ENCODE measurements at regions not wholly inside any gene's neighbourhood (a gene's known extent, or its start where the extent isn't known, plus 50 kb on each side); places are given as distances from the start of the nearest gene placed in this dataset.

- no peak overlapping the region for H2BK120ac ChIP-seq (replicated peaks; ENCODE audit: low read depth, low read length)
- H3K14ac ChIP-seq (ENCODE audit: insufficient read length): no peak overlapping the region
- no peak overlapping the region for H2BK20ac ChIP-seq (ENCODE audit: low read length)
- H3K27ac ChIP-seq (ENCODE audit: low read depth, low read length): no peak overlapping the region
- H3K18ac ChIP-seq (ENCODE audit: extremely low read depth, low read length): no peak overlapping the region
- no peak overlapping the region for H4K91ac ChIP-seq (replicated peaks; ENCODE audit: insufficient read length, low read length)
- no peak overlapping the region for H3K4ac ChIP-seq (replicated peaks; ENCODE audit: insufficient read length, low read depth, low read length)
- H3K4me2 ChIP-seq (ENCODE audit: insufficient read depth in 1 of 2, low read depth in 2 of 2, low read length in 2 of 2): no peak overlapping the region
- peaks cover 15 to 26% of the 10 kb centered on the region in 2 experiments for H3K9me3 ChIP-seq (ENCODE audit: insufficient read depth in 2 of 2, low read depth in 1 of 2, low read length in 1 of 2)
- H2BK15ac ChIP-seq (ENCODE audit: low read length): no peak overlapping the region
- H2AFZ ChIP-seq (ENCODE audit: low read length): no peak overlapping the region
- FAIRE-seq: no peak
- no peak overlapping the region for H4K5ac ChIP-seq (ENCODE audit: insufficient read length, low read depth, low read length)
- no peak overlapping the region for H3K9ac ChIP-seq (replicated peaks in 1 of 4; ENCODE audit: extremely low read depth in 1 of 4, low read depth in 3 of 4, low read length in 3 of 4)
- no peak overlapping the region for H3K4me3 ChIP-seq (ENCODE audit: extremely low read depth in 1 of 4, insufficient read depth in 2 of 4, low read depth in 3 of 4, low read length in 4 of 4)
- H3K23me2 ChIP-seq (ENCODE audit: low read depth, low read length): no peaks in the 10 kb centered on the region
- POLR2A ChIA-PET (ENCODE audit: partially characterized antibody): no interaction called here
- H4K8ac ChIP-seq (ENCODE audit: extremely low read depth, insufficient read depth, low read length): no peak overlapping the region
- H3K36me3 ChIP-seq (ENCODE audit: control insufficient read depth in 2 of 4, insufficient read depth in 4 of 4, low read length in 3 of 4): peaks cover 0 to 3% (median 0%) of the 10 kb centered on the region in 4 experiments; a peak in 1 of 8 replicates
- no peak overlapping the region for H2AK5ac ChIP-seq (ENCODE audit: low read depth, low read length)
- no peak for TF ChIP-seq RXRA (IDR thresholded peaks at IDR 0.05; ENCODE audit: insufficient read depth, low read depth, low read length)
- H4K20me1 ChIP-seq (replicated peaks in 1 of 2; ENCODE audit: control insufficient read depth in 1 of 2, insufficient read depth in 2 of 2, low read length in 2 of 2): no peaks in the 10 kb centered on the region
- no peak for DNase-seq (ENCODE audit: low read depth in 1 of 2, low spot score in 2 of 2)
- WGBS, 2 experiments (ENCODE audit: extremely low coverage in 1 of 2, insufficient coverage in 1 of 2, insufficient read length in 1 of 2, insufficient replicate concordance in 2 of 2, low coverage in 1 of 2, low lambda C conversion rate in 2 of 2, missing lambda C conversion rate in 1 of 2): 97% methylated on average over 12 of the region's 20 CpGs; no CpG with 5 or more reads in 1 of the 2 experiments
- no peak overlapping the region for H2BK5ac ChIP-seq (ENCODE audit: low read depth, low read length)
- no peak overlapping the region for H3K23ac ChIP-seq (ENCODE audit: insufficient read length)
- no peaks in the 10 kb centered on the region for H3K4me1 ChIP-seq (replicated peaks in 1 of 4; ENCODE audit: control insufficient read depth in 3 of 4, insufficient read depth in 4 of 4, low read length in 3 of 4)
- no peaks in the 10 kb centered on the region for H3K79me2 ChIP-seq (ENCODE audit: control insufficient read depth in 1 of 2, insufficient read depth in 2 of 2, low read length in 2 of 2)
- no peak overlapping the region for H2BK12ac ChIP-seq (ENCODE audit: low read depth, low read length)
- H3K56ac ChIP-seq (replicated peaks; ENCODE audit: insufficient read length, low read depth, low read length): no peak overlapping the region
- no peaks in the 10 kb centered on the region for H3K79me1 ChIP-seq (ENCODE audit: low read depth, low read length)
- no peaks in the 10 kb centered on the region; a peak in 1 of 7 replicates for H3K27me3 ChIP-seq (replicated peaks in 1 of 4; ENCODE audit: control insufficient read depth in 3 of 4, extremely low read depth in 1 of 4, insufficient read depth in 3 of 4, low read length in 3 of 4)
- CTCF ChIA-PET (ENCODE audit: partially characterized antibody): interaction anchor here (1.4 kb wide), 1 partner anchor 12 kb away, joined by 4 read pairs; no protein-coding TSS in a partner anchor
These were observed 305.6 kb upstream of the ANKRD30A start for GRCh38 chr10:36819781-36820180.
